SK-N-MC (cell line): ENCODE measurements at regions not wholly inside any gene's neighbourhood (a gene's known extent, or its start where the extent isn't known, plus 50 kb on each side); places are given as distances from the start of the nearest gene placed in this dataset.

Experiments
- DNase-seq: peaks from one replicate; pipeline ENCODE4 v3.0.0-alpha.2; 2011; ENCODE audit warnings: low read depth, low spot score
- H3K27ac ChIP-seq: fragments of 200-600 bp; sonication (generic); 2 replicates; pipeline ENCODE4 v1.5.1; 2016; ENCODE audit warnings: mixed run types
- H3K36me3 ChIP-seq: fragments of 200-600 bp; sonication (generic); 2 replicates; pipeline ENCODE4 v1.6.1; 2017; ENCODE audit warnings: antibody characterized with exemption, low read length, mixed read lengths; ENCODE audit not compliant: insufficient read depth
- H3K4me3 ChIP-seq: fragments of 200-600 bp; sonication (generic); 2 replicates; pipeline ENCODE4 v1.5.1; 2016
- H3K9ac ChIP-seq: fragments of 200-600 bp; sonication (generic); 2 replicates; pipeline ENCODE4 v1.8.0; 2017; ENCODE audit warnings: mixed run types, mixed read lengths; ENCODE audit not compliant: insufficient read length
- H3K9me3 ChIP-seq: fragments of 200-600 bp; sonication (generic); 2 replicates; pipeline ENCODE4 v1.6.1; 2017; ENCODE audit warnings: low read depth, mild to moderate bottlenecking, antibody characterized with exemption, low read length, moderate library complexity, mixed read lengths
- EZH2 ChIP-seq: fragments of 200-600 bp; sonication (generic); IDR thresholded peaks from one replicate; pipeline ENCODE4 v1.6.1; 2017; ENCODE audit warnings: antibody characterized with exemption
- FOXP2 ChIP-seq: optimal IDR thresholded peaks from 2 replicates; pipeline ENCODE3; 2011; ENCODE audit warnings: mild to moderate bottlenecking, moderate library complexity; ENCODE audit not compliant: insufficient read depth; ENCODE audit errors: extremely low read length, control extremely low read depth
- POLR2AphosphoS5 ChIP-seq: IDR thresholded peaks from 2 replicates; pipeline ENCODE4 v1.6.1; 2012; ENCODE audit warnings: mild to moderate bottlenecking, low read depth, low read length, borderline replicate concordance

DNA sequence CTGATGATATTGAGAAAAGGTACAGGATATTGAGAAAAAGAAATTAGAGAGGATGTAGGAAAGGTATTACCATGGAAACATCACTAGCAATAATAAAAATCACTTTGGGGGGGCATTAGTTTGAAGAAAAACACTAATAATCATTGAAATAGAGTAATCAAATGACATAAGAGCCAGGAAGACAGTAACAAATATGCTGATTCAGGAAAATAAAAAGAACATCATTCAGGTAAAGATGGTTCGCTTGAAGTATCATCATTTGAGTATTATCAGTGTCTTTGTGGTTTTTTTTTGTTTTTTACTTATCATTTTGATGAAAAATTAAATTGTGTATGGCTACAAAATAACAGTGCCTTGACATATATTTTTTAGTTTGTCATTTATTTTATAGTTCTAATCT, 164.5 kb downstream of the IFI44 start:
- Histone ChIP-seq H3K9me3 (no peaks in the 10 kb centered on the region), H3K36me3 (no peaks in the 10 kb centered on the region), H3K27ac (no peak overlapping the region), H3K4me3 (no peak overlapping the region), H3K9ac (no peak overlapping the region)
- no peak for DNase-seq
- TF ChIP-seq EZH2, result no peak
- no peak for TF ChIP-seq FOXP2
- TF ChIP-seq POLR2AphosphoS5, result no peak

DNA sequence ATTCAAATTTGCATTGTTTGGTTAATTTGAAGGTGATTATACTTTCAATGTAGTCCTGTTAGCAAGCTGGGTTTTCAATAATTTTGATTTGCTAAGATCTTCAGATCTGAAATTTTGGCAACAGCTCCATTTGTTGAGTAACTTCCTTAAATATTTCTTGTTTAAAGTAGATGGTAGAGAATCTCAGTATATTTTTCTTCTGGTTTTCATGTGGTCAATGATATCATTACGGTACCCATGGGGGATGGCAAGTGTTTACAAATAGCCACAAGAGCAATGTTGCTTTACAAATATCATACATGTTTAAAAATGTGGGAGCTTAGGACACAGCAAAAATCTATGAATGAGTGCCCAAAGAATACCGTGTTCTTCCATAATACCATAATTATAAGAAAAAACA, 175.9 kb downstream of the IFI44 start:
- H3K9me3 ChIP-seq, result no peaks in the 10 kb centered on the region
- no peak for DNase-seq
- H3K9ac ChIP-seq, result no peak overlapping the region
- no peaks in the 10 kb centered on the region for H3K36me3 ChIP-seq
- TF ChIP-seq FOXP2 (no peak), POLR2AphosphoS5 (no peak), EZH2 (no peak)
- no peak overlapping the region for H3K4me3 ChIP-seq
- no peak overlapping the region for H3K27ac ChIP-seq

DNA sequence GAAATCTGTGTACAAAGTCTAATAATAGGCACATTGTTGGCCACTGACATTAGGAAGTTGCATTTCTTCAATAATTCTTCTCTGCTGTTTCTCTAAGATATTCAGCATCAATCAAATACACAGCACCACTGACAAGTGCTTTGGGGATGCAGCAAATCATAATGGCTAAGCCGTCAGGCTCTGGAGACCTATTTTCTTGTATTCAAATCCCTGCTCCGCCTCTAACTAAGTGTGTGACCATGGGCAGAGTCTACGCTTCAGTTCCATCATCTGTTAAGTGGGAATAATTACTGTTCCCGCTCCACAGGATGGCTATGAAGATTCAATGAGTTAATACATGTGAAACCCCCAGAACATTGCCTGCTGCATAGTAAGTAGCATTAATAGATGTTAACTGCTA, 176.9 kb downstream of the ADGRL4 start:
- no peaks in the 10 kb centered on the region for H3K9me3 ChIP-seq
- no peak overlapping the region for H3K4me3 ChIP-seq
- TF ChIP-seq POLR2AphosphoS5 (no peak), EZH2 (no peak), FOXP2 (no peak)

DNA sequence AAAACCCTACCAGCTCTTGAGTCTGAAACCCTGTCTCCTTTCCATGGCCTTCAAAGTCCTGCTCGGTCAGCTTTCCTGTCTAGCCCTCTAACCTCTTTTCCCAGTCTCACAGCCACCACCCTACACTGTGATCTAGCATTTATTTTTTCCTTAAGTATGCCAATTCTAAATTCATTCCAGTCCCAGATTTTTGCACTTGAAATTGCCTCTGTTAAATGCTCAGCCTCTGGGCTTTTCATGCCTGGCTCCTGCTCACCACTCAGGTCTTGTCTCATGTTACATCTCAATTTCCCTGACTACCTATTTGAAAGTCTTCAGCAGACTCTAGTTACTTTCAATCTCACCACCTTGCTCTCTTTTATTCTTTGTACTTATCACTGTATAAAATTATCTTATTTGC, 176.2 kb downstream of the ADGRL4 start:
- no peaks in the 10 kb centered on the region for H3K36me3 ChIP-seq
- no peak overlapping the region for H3K9ac ChIP-seq
- no peak overlapping the region for H3K4me3 ChIP-seq
- H3K27ac ChIP-seq, result no peak overlapping the region
- TF ChIP-seq FOXP2, result no peak
- no peak for TF ChIP-seq EZH2
- no peak for TF ChIP-seq POLR2AphosphoS5
- no peaks in the 10 kb centered on the region for H3K9me3 ChIP-seq
- DNase-seq, result no peak

More for the DNA sequence above, 176.9 kb downstream of the ADGRL4 start:
- DNase-seq, result no peak
- Histone ChIP-seq H3K36me3 (no peaks in the 10 kb centered on the region), H3K27ac (no peak overlapping the region), H3K9ac (no peak overlapping the region)

DNA sequence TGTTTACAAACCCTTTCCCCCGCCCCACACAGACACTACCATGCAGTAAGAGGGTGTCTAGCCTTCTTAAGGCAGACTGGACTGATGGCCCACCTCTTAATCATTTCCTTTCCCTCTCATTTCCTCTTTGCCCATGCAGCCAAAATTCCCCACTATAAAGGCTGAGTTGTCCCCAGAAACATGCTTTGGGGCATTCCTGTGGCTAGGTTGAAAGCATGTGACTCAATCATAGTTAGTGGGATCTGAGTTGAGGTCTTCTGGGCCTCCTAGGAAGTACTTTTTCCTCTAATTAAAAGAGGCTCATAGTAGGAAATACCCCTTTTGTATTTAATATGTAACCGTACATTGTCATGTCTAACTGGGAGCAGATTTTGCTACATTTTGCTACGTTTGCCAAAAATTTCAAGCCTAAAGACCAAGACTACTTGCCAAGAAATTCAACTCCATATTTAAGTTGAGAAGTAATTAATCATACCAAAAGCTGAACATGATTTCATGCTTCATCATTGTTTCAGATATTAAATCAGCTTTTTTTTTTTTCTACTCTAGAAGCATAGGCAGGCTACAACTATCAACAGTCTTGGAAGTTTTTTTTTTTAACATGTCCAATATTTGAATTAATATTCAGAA, 174.7 kb downstream of the ADGRL4 start:
- peak; percentile 59 for DNase-seq
- TF ChIP-seq POLR2AphosphoS5 (peak; percentile 13; the same call in 1 of the 2 replicates), FOXP2 (no peak), EZH2 (no peak)
- Histone ChIP-seq H3K9me3 (no peaks in the 10 kb centered on the region), H3K4me3 (peak overlapping the region; percentile 12), H3K36me3 (no peaks in the 10 kb centered on the region), H3K9ac (no peak overlapping the region), H3K27ac (peak overlapping the region; percentile 27)

DNA sequence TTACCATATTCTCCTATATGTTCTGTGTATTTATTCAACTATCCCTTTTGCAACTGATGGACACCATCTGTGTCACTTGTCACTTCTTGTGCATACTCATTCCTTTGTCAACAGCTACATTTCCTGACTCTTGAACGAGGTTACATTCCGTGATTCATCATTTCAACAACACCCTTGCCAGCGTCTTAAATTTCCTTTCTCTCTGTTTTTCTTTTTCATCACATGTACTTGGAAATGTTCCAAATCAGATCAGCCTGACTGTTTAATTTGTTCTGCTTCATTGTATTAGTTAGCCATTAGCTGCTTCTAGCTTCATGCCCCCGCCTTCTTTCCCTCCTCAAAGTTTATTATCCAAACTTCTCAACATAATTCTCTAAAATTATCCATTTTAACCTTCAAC, 173.0 kb downstream of the ADGRL4 start:
- H3K27ac ChIP-seq, result no peak overlapping the region
- TF ChIP-seq FOXP2 (no peak), EZH2 (no peak), POLR2AphosphoS5 (no peak)
- no peak overlapping the region for H3K4me3 ChIP-seq
- no peak for DNase-seq
- H3K36me3 ChIP-seq, result no peaks in the 10 kb centered on the region
- no peak overlapping the region for H3K9ac ChIP-seq
- H3K9me3 ChIP-seq, result no peaks in the 10 kb centered on the region

DNA sequence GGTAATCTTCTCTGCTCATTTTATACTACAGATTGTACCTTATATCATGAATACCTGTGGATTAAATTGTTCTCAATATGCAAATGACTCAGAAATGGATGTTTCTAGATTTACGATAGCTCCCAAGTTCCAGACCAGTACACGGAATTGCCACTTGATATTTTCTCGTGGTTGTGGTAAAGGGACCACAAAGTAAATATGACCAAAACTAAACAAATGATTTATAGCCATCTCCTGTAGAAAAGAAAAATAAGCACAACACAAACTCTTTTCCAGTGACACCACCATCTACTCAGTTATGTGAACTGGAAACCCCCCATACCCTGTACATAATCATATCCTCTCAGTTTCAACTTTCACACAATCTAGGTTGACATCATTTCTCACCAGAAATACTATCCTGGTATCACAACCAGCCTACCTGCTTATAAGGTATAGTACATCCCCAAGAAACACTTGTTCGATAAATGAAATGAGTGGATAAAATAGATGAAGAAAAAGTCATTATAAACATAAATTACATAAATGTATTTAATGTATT, 172.3 kb downstream of the ADGRL4 start:
- Histone ChIP-seq H3K27ac (no peak overlapping the region), H3K4me3 (no peak overlapping the region), H3K36me3 (no peaks in the 10 kb centered on the region), H3K9me3 (no peaks in the 10 kb centered on the region), H3K9ac (no peak overlapping the region)
- DNase-seq, result no peak
- no peak for TF ChIP-seq POLR2AphosphoS5
- TF ChIP-seq FOXP2, result no peak
- no peak for TF ChIP-seq EZH2

DNA sequence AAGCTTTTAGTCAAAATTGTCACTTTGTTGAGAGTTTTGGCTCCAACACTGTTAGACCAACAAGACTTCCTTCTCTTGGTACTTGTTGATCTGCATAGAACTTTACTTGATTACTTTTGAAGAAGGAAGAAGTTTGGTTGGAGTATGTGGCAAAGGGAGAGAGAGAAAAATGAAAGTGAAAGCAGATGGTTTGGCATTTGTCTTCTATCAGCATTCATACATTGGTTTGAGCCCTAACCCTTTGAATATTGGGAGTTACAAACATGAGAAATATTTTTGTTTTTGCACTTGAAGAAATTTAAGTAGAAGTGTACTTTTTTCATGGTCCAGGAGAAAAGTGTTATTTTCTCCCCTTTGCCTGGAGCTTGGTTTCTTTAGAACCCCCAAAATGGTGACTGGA, 169.8 kb downstream of the ADGRL4 start:
- Histone ChIP-seq H3K4me3 (no peak overlapping the region), H3K9ac (no peak overlapping the region), H3K27ac (no peak overlapping the region), H3K36me3 (no peaks in the 10 kb centered on the region), H3K9me3 (no peaks in the 10 kb centered on the region)
- no peak for DNase-seq
- TF ChIP-seq POLR2AphosphoS5 (no peak), EZH2 (no peak), FOXP2 (no peak)
